HUES64 (cell line): ENCODE measurements at regions not wholly inside any gene's neighbourhood (a gene's known extent, or its start where the extent isn't known, plus 50 kb on each side); places are given as distances from the start of the nearest gene placed in this dataset.
"Not testable (repeated sequence)": the region's sequence is repeated elsewhere in the genome, so short reads cannot be mapped to it uniquely, and the experiment has no call there.

Experiments
- H3K27ac ChIP-seq: 2 replicates; pipeline ENCODE4 v1.7.0; 2013; ENCODE audit warnings: low read depth, low read length, inconsistent platforms
- H3K27me3 ChIP-seq: 2 replicates; pipeline ENCODE4 v1.6.1; 2013; ENCODE audit warnings: mild to moderate bottlenecking, low read length; ENCODE audit not compliant: insufficient read depth
- H3K36me3 ChIP-seq: 2 replicates; pipeline ENCODE4 v1.6.1; 2013; ENCODE audit warnings: mild to moderate bottlenecking, low read length; ENCODE audit not compliant: insufficient read depth
- H3K4me1 ChIP-seq: 2 replicates; pipeline ENCODE4 v1.6.1; 2013; ENCODE audit warnings: mild to moderate bottlenecking, low read length, moderate library complexity; ENCODE audit not compliant: insufficient read depth
- H3K4me3 ChIP-seq: 2 replicates; pipeline ENCODE4 v1.5.1; 2013; ENCODE audit warnings: mild to moderate bottlenecking, low read length, moderate library complexity
- H3K9ac ChIP-seq: 2 replicates; pipeline ENCODE4 v1.6.1; 2013; ENCODE audit warnings: mild to moderate bottlenecking, low read depth, low read length
- H3K9me3 ChIP-seq: 2 replicates; pipeline ENCODE4 v1.6.1; 2013; ENCODE audit warnings: low read depth, low read length; ENCODE audit not compliant: insufficient read depth
- WGBS: fragments of 150-250, 120-280 bp; methylation state at CpG from one replicate; pipeline ENCODE4 v1.1.7; 2013; ENCODE audit warnings: missing lambda C conversion rate; 5-methylcytosine and 5-hydroxymethylcytosine counted together

GRCh38 chr16:47885489-47885888 lies 270.3 kb downstream of the ABCC12 start:
- H3K36me3 ChIP-seq, result no peaks in the 10 kb centered on the region
- peaks cover 57% of the 10 kb centered on the region for H3K4me1 ChIP-seq
- no peaks in the 10 kb centered on the region for H3K27me3 ChIP-seq
- H3K9ac ChIP-seq, result no peak overlapping the region
- no CpG with 5 or more reads among the region's 1 CpG for WGBS
- H3K9me3 ChIP-seq, result no peaks in the 10 kb centered on the region
- H3K27ac ChIP-seq, result no peak overlapping the region
- no peak overlapping the region for H3K4me3 ChIP-seq

DNA sequence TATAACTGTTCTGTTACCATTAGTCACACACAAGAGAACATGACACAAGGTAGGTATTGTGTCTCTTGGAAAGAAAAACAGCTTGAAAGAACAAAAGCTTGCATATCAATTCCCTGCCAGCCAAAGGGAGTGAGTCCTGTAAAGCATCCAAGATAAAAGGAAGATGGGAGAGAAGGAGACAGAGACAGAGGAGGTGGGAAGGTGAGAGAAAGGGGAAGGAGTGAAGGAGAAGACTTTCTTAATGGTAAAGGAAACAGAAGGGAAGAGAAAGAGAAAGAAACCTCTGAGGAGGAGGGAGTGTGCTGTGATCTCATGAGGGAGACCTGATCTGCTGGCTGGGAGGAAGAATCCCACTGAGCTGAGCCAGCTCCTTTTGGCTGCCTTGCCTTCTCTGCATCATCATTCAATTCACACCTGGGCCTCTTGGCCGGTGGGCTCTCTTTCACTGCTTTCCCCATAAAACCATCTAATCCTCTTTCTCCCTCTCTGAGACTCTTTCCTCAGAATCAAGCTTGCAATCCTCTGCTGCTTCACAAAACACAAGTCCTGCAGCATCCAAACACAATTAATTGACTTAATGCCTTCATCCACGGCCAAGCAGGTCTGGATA lies 271.6 kb downstream of the ABCC12 start:
- WGBS, result 22% methylated on average over 2 of the region's 2 CpGs
- no peak overlapping the region for H3K9ac ChIP-seq
- H3K27ac ChIP-seq, result peak overlapping the region; percentile 44; the same call in 1 of the 2 replicates

DNA sequence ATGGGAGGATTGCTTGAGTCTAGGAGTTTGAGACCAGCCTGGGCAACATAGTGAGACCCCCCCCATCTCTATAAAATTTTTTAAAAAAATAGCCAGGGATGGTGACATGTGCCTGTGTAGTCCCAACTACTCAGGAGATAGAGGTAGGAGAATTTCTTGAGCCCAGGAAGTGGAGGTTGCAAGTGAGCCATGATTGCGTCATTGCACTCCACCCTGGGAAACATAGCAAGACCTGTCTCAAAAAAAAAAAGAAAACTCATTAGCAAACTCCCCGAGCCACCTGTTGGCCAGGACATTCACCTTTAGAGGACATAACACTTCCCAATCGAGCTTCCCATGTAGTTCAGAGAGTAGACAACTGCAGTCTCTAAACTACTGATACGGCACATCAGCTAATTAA lies 274.2 kb downstream of the ABCC12 start:
- Histone ChIP-seq H3K36me3 (no peaks in the 10 kb centered on the region), H3K9ac (no peak overlapping the region), H3K9me3 (no peaks in the 10 kb centered on the region), H3K4me1 (peaks cover 33% of the 10 kb centered on the region), H3K27me3 (no peaks in the 10 kb centered on the region), H3K27ac (no peak overlapping the region), H3K4me3 (no peak overlapping the region)
- 94% methylated on average over 4 of the region's 4 CpGs for WGBS

More for the DNA sequence above, 271.6 kb downstream of the ABCC12 start:
- Histone ChIP-seq H3K4me3 (no peak overlapping the region; the same call in 1 of the 2 replicates), H3K4me1 (peaks cover 57% of the 10 kb centered on the region), H3K36me3 (no peaks in the 10 kb centered on the region), H3K9me3 (no peaks in the 10 kb centered on the region), H3K27me3 (no peaks in the 10 kb centered on the region)

GRCh38 chr16:47880653-47881052 lies 275.1 kb downstream of the ABCC12 start:
- Histone ChIP-seq H3K4me3 (no peak overlapping the region), H3K36me3 (no peaks in the 10 kb centered on the region), H3K9ac (no peak overlapping the region), H3K4me1 (peaks cover 24% of the 10 kb centered on the region), H3K27me3 (no peaks in the 10 kb centered on the region), H3K27ac (no peak overlapping the region), H3K9me3 (no peaks in the 10 kb centered on the region)
- WGBS, result 95% methylated on average over 5 of the region's 5 CpGs

DNA sequence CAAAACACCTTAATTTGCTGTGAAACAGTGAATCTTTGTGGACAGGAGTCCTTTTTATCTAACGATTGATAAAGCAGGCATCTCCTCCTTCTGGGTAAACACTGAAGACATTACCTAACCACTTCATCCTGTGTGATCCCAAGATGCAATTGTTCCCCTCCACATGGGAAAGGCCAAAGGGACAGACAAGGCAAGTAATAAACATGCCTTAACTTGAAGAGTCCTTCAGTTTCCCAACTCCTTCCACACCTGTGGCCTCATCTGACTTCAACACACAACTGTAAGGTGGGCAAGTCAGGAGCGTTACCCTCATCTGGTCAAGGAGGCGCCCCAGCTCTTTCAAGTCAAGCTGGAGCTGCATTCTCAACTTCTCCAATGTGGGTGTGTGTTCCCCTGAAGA lies 278.6 kb downstream of the ABCC12 start:
- H3K36me3 ChIP-seq, result no peaks in the 10 kb centered on the region
- H3K4me1 ChIP-seq, result no peaks in the 10 kb centered on the region
- no peak overlapping the region for H3K4me3 ChIP-seq
- H3K9me3 ChIP-seq, result no peaks in the 10 kb centered on the region
- H3K27ac ChIP-seq, result no peak overlapping the region
- WGBS, result 90% methylated on average over 3 of the region's 3 CpGs
- no peak overlapping the region for H3K9ac ChIP-seq
- H3K27me3 ChIP-seq, result no peaks in the 10 kb centered on the region

- H3K4me1 ChIP-seq, result no peaks in the 10 kb centered on the region
- H3K27me3 ChIP-seq, result no peaks in the 10 kb centered on the region
- WGBS, result 96% methylated on average over 7 of the region's 7 CpGs
- H3K9me3 ChIP-seq, result no peaks in the 10 kb centered on the region
- H3K9ac ChIP-seq, result no peak overlapping the region
- no peaks in the 10 kb centered on the region for H3K36me3 ChIP-seq
- H3K4me3 ChIP-seq, result no peak overlapping the region
- no peak overlapping the region for H3K27ac ChIP-seq
Measured at GRCh38 chr16:47876511-47876910, 279.3 kb downstream of the ABCC12 start.

GRCh38 chr16:47873434-47873833 lies 282.4 kb downstream of the ABCC12 start:
- no peaks in the 10 kb centered on the region for H3K27me3 ChIP-seq
- 96% methylated on average over 5 of the region's 5 CpGs for whole genome bisulfite sequencing
- no peak overlapping the region for H3K4me3 ChIP-seq
- H3K9ac ChIP-seq, result no peak overlapping the region
- no peak overlapping the region for H3K27ac ChIP-seq
- no peaks in the 10 kb centered on the region for H3K4me1 ChIP-seq
- H3K36me3 ChIP-seq, result no peaks in the 10 kb centered on the region
- peaks cover 3% of the 10 kb centered on the region; the same call in 1 of the 2 replicates for H3K9me3 ChIP-seq

- Histone ChIP-seq H3K9me3 (peaks cover 3% of the 10 kb centered on the region; the same call in 1 of the 2 replicates), H3K4me3 (no peak overlapping the region), H3K36me3 (no peaks in the 10 kb centered on the region), H3K9ac (no peak overlapping the region), H3K4me1 (no peaks in the 10 kb centered on the region), H3K27me3 (no peaks in the 10 kb centered on the region), H3K27ac (no peak overlapping the region)
- 95% methylated on average over 3 of the region's 3 CpGs for WGBS
Measured at GRCh38 chr16:47872225-47872624, 283.6 kb downstream of the ABCC12 start.

GRCh38 chr16:47866423-47866822 lies 289.4 kb downstream of the ABCC12 start:
- no peak overlapping the region for H3K27ac ChIP-seq
- no peak overlapping the region for H3K9ac ChIP-seq
- H3K9me3 ChIP-seq, result peaks cover 3% of the 10 kb centered on the region; the same call in 1 of the 2 replicates
- peaks cover 26% of the 10 kb centered on the region for H3K4me1 ChIP-seq
- no peaks in the 10 kb centered on the region for H3K27me3 ChIP-seq
- no peak overlapping the region for H3K4me3 ChIP-seq
- no peaks in the 10 kb centered on the region for H3K36me3 ChIP-seq
- 69% methylated on average over 3 of the region's 4 CpGs for WGBS

DNA sequence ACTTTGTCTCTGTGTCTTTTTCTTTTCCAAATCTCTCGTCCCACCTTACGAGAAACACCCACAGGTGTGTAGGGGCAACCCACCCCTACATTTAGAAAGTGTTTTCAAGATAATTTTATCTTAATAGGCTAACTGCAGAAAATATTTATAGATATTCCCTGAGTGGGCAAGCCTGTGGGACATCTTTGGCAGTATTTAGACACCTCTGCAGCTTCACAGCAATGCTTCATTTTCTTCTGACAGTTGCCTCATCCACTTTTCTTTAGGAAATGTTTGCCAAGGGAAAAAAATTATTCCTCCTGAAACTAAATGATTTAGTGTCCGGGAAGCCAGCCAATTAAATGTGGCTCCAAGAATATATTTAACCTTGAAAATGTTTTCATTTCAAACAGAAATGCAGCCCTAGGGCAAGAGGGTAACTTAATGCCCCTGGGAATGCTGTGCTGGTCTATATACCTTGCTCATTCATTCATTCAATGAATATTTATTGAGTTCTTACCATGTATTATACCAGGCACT lies 290.4 kb downstream of the ABCC12 start:
- Histone ChIP-seq H3K36me3 (no peaks in the 10 kb centered on the region), H3K9me3 (peaks cover 3% of the 10 kb centered on the region; the same call in 1 of the 2 replicates), H3K4me1 (peaks cover 26% of the 10 kb centered on the region), H3K9ac (peak overlapping the region; percentile 37; the same call in 1 of the 2 replicates), H3K4me3 (no peak overlapping the region), H3K27ac (peak overlapping the region; percentile 93), H3K27me3 (no peaks in the 10 kb centered on the region)
- WGBS, result 78% methylated on average over 1 of the region's 3 CpGs

DNA sequence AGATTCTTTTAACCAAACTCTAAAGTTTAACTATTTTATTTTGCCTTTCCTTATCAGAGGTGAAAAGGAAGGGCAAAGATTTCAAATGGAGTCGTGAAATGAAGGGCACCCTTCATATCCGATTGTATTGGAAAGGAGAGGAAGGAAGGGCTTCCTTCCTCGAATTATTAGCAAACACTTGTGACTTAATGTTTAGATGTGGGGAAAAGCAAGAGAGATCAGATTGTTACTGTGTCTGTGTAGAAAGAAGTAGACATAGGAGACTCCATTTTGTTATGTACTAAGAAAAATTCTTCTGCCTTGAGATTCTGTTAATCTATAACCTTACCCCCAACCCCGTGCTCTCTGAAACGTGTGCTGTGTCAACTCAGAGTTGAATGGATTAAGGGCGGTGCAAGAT lies 291.5 kb downstream of the ABCC12 start:
- not testable (repeated sequence) for H3K9me3 ChIP-seq, H3K36me3 ChIP-seq, H3K27me3 ChIP-seq, H3K4me3 ChIP-seq
- WGBS, result 74% methylated on average over 3 of the region's 6 CpGs
- peak overlapping the region; percentile 73; the same call in 1 of the 2 replicates for H3K27ac ChIP-seq
- H3K9ac ChIP-seq, result peak overlapping the region; percentile 1; the same call in 1 of the 2 replicates
- H3K4me1 ChIP-seq, result peaks cover 26% of the 10 kb centered on the region
